Fibroblast of peridontal ligament (primary cell): ENCODE measurements at regions not wholly inside any gene's neighbourhood (a gene's known extent, or its start where the extent isn't known, plus 50 kb on each side); places are given as distances from the start of the nearest gene placed in this dataset.
"Not testable (repeated sequence)": the region's sequence is repeated elsewhere in the genome, so short reads cannot be mapped to it uniquely, and the experiment has no call there.

Experiments used
- DNase-seq: peaks from one replicate; pipeline ENCODE4 v3.0.0-alpha.2; 2010; ENCODE audit errors: extremely low read depth

DNA sequence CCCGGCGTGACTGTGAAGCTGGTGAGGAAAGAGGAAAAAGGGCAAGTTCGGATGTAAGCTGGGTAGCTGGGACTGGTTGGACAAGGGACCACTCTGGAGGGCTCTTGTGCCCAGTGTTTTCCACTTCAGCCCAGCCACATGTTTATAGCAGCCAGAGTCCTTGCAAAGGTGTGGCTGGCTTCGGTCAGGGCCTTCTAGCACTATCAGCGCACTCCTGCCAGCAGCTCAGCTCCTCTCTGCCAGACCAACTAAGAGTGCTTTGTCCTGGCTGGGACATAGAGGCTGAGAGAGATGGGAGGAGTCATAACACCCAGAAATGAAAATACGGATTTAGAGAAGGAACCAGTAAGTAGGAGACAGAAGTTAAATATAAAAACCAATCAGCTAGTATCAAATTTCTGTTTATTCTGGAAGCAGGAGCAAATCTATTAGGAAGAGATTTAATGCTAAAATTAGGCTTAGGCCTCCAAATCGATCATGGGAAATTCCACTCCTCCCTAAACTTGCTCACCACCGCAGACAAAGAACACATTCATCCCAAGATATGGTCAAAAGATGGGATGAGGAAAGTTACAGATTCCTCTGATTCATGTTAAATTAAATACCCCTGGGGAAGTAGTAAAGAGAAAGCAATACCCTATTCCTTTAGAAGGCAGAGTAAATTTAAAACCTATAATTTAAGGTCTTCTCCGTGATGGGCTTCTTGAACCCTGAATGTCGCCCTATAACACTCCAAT, 135.0 kb downstream of the RALA start:
- no peak for DNase-seq

DNA sequence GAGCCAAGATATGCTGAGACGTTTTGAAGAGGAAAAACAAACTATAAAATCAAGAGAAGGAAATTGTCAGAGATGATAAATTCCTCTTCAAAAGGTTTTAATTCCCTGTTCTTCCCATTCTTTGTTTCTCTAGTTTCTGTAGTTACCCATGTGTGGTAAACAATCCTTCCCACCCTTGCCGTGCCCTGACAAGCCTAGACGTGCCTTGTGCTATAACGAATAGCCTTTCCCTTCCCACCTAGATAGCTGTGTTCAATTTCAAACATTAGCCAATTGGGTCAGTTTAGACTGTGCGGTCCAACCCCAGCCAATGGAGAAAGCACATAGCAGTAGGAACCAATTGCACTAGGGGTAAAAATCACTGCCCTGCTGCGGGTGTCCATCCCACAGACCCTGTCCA, 138.1 kb downstream of the RALA start:
- no peak for DNase-seq

DNA sequence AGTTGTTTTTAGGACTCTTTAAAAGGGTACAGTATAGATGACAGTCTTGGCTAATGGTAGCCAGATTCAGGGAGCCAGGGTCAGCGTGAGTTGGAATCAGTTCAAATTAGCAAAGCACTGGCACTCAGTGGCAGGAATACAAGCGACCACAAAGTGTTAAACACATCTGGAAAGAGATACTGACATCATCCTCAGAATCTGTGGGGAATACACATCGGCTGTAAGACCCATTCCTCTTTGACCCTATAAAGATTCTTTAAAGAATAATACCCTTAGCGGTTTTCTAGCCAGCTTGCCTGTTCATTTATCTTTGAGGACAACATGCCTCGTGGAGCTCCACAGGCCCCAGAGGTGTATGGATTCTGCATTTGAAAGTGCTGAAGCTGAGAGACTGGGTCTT, 139.1 kb downstream of the RALA start:
- DNase-seq, result peak; percentile 51

DNA sequence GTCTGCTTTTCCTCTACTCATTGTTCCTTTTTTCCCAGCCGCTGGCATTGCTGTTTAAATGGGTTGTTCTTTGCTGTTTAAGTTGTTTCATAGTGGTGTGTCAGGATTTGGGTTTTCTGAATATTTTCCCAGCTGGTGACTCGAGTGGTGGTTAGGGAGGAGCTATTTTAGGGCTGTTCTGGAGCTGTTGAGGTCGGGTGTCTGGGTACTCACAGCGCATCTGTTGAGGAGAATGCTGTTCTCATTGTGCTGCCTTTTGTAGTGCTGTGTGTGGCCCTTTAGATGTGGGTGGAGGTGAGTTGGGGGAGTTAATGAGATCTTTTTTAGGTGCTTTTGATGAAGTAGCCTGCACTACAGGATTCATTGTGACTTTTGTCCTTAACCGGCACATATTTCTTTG, 139.5 kb downstream of the RALA start:
- DNase-seq, result peak; percentile 54

DNA sequence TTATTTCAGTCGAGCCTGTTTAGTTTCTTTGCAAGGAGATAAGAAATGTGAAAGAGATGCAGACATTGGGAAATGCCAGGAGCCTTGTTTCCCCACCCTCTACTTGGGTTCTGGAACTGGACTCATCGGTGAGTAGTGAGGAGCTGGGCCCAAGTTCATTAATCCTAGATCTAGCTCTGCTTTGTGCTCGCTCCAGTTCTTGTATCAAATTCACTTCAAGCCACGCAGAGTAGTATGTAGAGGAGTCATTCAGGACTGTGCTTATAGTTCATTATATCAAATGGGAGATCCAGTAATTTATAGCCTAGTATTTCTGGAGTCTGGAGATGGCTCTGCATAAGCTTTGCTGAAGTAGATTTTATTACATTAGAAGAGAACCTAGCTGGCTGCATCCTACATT, 142.5 kb downstream of the RALA start:
- not testable (repeated sequence) for DNase-seq

DNA sequence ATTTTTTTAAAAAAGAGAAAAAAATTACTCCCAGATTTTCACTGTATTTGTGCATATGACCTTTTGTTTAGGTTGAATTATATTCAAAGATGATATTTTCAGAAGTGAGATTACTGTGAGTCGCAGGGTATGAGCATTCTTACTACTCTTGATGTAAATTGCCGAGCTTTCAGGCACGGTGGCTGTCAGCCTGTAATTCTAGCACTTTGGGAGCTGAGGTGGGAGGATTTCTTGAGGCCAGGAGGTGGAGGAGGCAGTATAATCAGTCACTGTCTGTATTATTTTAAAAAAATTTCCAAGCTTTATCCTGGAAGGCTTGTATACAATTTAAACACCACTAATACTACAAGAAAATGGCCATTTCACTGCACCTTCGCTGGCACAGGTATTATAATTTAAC, 145.1 kb downstream of the RALA start:
- not testable (repeated sequence) for DNase-seq

DNA sequence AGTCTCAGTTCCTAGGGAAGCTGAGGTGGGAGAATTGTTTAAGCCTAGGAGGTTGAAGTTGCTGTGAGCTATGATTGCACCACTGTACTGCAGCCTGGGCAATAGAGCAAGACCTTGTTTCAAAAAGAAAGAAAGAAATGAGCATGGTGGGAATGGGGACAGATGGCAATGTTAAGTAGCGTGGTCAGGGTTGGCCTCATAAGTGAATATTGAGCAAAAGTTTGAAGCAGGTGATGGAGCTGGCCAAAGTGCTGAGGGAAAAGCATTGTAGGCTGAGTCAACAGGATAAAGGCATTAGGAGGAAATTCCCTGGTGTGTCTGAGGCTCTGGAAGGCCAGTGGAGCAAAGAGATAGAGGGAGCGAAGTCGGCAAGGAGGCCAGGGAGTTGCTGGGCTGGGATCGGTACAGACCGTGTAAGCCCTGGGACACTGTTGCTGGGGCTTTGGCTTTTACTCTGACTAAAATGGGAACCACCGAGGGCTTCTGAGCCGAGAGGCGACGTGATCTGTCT, 151.0 kb downstream of the RALA start:
- DNase-seq, result not testable (repeated sequence)

DNA sequence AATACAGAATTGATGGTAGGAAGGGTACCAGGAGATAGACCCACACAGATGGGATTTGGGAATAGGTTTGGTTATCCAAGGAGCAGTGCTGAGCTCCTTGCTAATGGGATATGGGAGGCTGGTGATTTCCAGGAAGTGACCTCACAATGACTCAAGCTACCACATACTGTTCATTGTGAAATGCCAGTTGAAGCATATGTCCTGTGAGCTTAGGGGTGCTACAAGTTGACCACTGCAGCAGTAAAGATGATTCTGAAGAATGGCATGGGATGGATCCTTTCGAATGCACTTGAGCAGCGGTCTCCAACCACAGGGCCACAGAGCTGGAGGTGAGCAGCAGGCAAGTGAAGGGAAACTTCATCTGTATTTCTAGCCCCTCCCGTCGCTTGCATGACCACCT, 158.2 kb downstream of the RALA start:
- DNase-seq, result peak; percentile 18

DNA sequence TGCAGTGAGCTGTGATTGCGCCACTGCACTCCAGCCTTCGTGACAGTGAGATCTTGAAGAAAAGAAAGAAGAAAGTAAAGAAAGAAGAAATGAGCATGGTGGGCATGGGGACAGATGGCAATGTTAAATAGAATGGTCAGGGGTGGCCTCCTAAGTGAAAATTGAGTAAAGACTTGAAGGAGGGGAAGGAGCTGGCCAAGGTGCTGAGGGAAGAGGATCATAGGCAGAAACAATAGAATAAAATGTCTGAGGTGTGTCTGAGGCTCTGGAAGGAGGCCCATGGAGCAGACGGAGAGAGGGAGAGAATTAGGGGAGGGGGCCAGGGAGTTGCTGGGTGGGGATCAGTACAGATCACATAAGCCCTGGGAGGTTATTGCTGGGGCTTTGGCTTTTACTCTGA, 163.1 kb downstream of the RALA start:
- not testable (repeated sequence) for DNase-seq

DNA sequence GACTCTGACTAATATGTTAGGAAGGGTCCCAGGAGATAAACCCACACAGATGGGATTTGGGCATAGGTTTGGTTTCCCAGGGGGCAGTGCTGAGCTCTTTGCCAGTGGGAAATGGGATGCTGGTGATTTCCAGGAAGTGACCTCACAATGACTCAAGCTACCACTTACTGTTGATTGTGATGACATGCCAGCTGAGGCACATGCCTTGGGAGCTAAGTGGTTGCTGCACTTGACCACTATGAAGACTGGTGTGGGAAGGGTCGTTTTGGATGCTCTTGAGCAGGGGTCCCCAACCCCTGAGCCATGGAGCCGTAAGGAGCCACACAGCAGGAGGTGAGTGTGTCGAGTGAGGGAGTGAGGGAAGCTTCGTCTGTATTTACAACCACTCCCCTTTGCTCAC, 159.0 kb upstream of the CDK13 start:
- DNase-seq, result peak; percentile 8

DNA sequence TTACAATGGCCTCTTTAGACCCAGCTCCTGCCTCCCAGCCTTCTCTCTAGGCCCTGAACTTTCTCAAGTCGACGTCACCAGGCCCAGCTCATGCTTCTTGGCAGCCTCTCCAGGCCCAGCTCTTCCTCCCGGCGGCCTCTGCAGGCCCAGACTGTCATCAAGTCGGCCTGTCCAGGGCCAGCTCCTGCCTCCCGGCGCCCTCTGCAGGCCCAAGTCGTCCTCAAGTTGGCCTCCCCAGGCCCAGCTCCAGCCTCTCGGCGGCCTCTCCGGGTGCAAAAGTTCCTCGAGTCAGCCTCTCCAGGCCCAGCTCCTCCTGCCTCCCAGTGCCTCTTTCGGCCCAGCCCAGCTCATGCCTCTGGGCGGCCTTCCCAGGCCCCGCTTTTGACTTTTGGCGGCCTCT, 158.1 kb upstream of the CDK13 start:
- DNase-seq, result not testable (repeated sequence)

DNA sequence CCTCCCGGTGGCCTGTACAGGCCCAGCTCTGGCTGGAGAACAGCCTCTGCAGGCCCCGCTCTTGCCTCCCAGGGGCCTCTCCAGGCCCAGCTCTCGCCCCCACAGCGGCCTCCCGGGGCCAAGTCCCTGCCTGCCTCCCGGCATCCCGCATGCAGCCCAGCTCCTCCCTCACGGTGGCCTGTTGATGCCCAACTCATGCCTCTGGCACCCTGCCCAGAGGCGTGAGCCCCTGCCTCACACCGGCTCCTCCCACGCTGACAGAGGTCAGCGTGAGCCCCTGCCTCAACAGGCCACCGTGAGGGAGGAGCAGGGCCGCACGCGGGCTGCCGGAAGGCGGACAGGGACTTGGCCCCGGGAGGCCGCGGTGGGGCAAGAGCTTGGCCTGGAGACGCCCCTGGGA, 157.0 kb upstream of the CDK13 start:
- not testable (repeated sequence) for DNase-seq

DNA sequence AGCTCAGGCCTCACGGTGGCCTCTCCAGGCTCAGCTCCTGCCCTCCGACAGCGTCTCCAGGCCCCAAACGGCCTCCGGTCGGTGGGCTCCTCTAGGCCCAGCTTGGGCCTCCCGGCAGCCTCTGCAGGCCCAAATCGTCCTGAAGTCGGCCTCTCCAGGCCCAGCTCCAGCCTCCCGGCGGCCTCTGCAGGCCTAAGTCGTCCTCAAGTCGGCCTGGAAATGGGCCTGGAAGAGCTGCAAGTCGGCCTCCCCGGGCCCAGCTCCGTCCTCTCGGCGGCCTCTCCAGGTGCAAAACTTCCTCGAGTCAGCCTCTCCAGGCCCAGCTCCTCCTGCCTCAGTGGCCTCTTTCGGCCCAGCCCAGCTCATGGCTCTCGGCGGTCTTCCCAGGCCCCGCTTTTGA, 156.2 kb upstream of the CDK13 start:
- not testable (repeated sequence) for DNase-seq

DNA sequence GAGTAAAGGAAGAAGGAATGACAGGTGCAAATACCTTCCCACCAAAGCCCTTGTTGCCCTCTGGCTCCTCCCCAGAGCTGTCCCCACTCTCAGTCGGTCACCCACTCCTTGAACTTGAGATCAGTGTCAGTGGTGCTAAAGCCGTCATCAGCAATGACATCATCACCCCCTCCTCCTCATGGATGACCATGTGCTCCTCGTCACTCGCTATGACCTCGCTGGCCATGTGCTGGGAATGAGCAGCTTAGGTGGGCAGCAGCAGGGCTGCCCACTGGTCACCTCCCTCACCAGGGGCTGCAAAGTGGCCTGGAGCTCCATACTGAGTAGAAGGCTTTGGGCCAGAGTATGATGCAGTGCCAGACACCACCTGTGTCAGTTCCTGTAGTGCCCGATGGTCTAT, 153.1 kb upstream of the CDK13 start:
- DNase-seq, result not testable (repeated sequence)

DNA sequence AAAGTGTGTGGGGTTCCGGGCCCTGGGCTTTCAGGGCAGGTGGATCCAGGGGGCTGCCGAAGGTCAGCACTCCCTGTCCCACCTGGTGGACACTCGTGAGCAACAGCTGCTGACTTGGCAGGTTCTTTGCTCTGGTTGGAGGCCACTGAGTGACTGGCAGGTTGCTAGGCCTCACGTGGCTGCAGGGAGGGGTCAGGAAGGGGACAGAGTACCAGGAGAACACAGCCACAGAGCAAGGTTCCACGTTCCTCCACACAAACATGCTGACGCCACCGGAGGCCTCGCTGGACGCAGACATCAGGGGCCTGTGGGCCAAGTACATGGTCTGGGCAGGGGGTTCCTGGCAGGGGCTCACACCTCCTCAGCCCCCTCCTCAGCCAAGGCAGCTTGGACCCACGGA, 152.0 kb upstream of the CDK13 start:
- not testable (repeated sequence) for DNase-seq

DNA sequence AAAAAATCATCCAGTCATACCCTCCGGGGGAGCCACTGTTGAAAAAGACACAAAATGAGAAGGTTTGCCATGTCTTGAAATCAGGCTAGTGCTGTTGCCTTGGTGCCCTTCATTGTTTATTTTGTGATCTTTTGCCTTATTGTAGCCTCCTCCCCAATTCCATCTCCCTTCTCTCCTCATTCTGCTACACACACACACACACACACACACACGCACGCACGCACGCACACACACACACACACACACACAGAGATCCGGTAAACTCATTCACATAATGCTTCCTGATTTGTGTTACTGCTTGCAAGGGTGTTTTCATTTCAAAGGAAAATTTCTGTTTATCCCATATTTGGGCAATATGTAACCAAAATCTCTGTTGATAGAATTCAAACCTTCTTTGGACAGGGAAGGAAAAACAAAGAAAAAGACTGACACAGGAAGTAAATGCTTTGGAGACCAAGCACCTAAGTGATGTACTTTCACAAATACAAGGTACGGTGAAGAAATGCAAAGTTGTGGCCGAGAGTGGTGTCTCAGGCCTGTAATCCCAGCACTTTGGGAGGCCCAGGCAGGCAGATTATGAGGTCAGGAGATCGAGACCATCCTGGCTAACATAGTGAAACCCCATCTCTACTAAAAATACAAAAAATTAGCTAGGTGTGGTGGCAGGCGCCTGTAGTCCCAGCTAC, 141.1 kb upstream of the CDK13 start:
- peak; percentile 2 for DNase-seq

DNA sequence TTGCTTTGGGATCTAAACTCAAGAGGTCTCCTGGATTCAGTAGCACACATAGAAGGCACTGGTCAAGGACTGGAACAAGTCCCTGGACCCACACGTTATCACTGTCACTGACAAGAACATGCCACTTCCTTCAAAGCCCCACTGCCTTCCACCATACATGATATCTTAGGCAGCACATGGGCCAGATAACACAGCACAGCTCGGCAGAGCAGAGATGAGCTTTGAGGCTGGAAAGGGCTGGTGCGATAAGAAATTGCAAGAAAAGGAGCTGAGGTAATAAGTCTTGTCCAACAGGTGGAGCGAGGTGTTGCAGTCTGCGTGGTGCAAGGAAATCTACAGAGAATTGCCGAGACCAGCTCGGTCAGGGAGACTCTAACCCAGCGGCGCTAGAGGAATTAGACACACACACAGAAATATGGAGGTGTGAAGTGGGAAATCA, 139.8 kb upstream of the CDK13 start:
- no peak for DNase-seq

DNA sequence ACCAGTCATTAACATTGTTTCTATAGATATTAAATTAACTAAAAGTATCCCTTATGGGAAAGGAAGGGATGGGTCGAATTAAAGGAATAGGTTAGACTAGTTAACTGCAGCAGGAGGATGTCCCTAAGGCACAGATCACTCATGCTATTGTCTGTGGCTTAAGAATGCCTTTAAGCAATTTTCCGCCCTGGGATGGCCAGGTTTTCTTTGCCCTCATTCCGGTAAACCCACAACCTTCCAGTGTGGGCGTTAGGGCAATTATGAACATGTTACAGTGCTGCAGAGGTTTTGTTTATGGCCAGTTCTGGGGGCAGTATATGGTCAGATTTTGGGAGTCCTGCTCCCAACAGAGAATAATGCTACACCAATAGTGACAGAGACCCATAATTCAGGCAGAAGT, 139.3 kb upstream of the CDK13 start:
- no peak for DNase-seq

DNA sequence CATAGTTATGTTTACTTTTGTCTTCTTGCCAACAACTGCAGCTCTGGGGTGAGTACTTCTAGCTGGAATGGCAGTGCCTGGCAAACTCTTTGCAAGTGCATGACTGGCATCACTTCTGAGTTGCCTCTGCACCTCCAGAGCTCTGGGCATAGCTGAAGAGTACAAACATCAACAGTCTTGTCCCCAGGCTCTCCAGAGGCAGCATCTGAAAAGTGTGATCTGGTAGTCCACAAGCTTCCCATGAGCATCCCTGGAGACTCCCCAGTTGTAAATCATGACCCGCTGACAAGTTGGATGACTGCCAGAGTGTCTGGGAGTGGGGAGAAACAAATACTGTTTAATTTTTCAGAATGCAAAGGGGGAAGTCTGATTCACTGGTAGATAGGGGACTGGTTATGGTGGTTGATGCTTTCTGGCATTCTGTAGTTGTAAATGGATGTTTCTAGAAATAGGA, 138.9 kb upstream of the CDK13 start:
- peak; percentile 58 for DNase-seq

DNA sequence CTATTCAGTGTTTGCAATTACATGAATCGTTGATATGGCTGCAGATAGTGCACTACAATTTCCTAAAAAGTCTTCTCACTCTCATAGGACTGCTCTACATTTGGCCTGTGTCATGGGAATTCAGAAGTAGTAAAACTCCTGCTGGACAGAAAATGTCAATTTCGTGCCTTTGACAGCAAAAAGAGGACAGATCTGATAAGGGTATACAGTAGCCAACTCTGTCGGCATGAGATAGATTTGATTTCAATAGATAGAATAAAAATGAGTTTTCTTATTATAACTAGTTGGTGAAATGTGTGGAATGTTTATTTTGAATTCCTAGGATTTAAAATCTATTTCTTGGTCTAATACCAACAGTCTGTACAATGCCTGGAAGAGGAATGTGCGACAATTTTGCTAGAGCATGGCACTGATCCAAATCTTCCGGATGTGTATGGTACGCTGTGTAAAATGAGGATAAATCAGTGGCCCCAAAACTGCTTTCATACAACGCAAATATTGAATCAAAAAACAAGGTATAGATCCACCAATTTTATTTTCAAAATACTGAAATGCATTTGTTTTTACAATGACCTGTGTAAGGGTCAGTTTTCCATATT, 133.5 kb upstream of the CDK13 start:
- no peak for DNase-seq

DNA sequence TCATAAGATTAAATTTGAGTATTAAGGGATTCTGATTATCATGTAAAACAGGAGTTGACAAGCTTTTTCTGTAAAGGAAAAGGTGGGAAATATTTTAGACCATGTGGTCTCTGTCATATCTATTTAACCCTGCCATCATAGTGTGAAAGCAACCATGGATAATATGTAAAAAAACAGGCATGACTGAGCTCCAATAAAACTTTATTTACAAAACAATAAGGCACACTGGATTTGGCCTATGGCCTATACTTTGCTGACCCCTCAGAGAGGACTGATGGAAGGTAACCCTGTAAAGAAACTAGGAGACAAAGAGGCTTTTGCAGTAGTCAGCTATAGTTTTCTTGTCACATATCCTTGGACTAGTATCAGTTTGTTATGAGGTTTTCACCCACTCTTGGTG, 130.5 kb upstream of the CDK13 start:
- no peak for DNase-seq

DNA sequence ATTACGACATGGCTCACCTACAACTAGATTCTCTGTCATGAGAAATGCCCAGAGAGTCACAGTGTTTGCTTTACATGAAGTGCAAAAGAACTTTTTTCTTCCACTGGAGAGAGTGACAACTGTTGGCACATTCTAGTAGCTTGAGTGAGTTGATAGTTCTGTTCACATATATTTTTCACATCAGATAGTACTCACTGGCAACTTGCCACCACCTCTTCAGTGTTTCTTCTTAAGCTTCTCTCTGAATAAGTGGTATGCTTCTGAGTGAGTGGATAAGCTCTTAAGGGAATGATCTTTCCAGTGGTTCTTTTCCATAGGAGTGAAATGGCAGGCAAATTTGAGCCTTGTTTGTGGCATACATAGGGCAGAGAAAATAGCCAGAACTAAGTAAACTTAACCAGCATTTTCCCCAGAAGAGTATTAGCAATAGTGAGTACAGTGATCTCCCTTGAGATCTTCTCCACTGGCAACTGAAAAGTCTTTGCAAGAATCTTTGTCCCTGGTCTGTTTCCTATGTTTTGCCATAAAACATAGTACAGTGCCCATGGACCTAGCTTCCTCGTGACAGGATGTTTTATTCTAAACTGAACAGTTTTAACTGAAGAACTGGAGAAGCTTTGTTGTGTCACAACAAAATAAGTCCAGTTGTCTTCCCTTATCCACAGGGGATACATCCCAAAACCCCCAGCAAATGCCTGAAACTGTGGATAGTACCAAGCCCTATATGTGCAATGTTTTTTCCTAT, 125.4 kb upstream of the CDK13 start:
- no peak for DNase-seq
